ENCODE measurements at regions not wholly inside any gene's neighbourhood (a gene's known extent, or its start where the extent isn't known, plus 50 kb on each side); places are given as distances from the start of the nearest gene placed in this dataset. TPM values are rescaled to one million over a fixed set of nuclear protein-coding genes. Genes with fewer than 3 reads are reported as not detected.
"Not testable (repeated sequence)": the region's sequence is repeated elsewhere in the genome, so short reads cannot be mapped to it uniquely, and the experiment has no call there.

DNA sequence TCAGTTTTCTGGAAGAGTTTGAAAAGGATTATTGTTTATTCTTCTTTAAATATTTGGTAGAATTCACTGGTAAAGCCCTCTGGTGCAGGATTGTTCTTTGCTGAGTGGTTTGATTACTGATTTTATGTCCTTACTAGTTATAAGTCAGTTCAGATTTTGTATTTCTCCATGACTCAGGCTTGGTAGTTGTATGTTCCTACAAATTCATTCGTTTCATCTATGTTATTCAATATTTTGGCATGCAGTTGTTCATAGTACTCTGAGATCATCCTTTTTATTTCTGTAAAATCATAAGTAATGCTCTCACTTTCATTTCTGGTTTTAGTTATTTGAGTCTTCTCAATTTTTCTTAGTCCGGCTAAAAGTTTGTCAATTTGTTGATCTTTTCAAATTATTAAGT is 58.1 kb upstream of the CRYM start:
- TF ChIP-seq, protein P1, sequence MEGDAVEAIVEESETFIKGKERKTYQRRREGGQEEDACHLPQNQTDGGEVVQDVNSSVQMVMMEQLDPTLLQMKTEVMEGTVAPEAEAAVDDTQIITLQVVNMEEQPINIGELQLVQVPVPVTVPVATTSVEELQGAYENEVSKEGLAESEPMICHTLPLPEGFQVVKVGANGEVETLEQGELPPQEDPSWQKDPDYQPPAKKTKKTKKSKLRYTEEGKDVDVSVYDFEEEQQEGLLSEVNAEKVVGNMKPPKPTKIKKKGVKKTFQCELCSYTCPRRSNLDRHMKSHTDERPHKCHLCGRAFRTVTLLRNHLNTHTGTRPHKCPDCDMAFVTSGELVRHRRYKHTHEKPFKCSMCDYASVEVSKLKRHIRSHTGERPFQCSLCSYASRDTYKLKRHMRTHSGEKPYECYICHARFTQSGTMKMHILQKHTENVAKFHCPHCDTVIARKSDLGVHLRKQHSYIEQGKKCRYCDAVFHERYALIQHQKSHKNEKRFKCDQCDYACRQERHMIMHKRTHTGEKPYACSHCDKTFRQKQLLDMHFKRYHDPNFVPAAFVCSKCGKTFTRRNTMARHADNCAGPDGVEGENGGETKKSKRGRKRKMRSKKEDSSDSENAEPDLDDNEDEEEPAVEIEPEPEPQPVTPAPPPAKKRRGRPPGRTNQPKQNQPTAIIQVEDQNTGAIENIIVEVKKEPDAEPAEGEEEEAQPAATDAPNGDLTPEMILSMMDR (IDR thresholded peaks at IDR 0.05; ENCODE audit: extremely low read depth, low read depth, low read length), result no peak
- Histone ChIP-seq H4K20me1 (ENCODE audit: insufficient read depth, low read length) (no peaks in the 10 kb centered on the region), H3K36me3 (ENCODE audit: insufficient read depth, low read length) (no peaks in the 10 kb centered on the region), H2AFZ (ENCODE audit: low read length) (no peak overlapping the region), H3K4me2 (ENCODE audit: insufficient read depth, low read length) (no peak overlapping the region), H3K79me2 (ENCODE audit: insufficient read depth, low read length) (no peaks in the 10 kb centered on the region), H3K4me1 (ENCODE audit: insufficient read depth, low read length) (peaks cover 9% of the 10 kb centered on the region), H3K4me3 (ENCODE audit: insufficient read depth, low read length) (no peak overlapping the region), H3K9me3 (ENCODE audit: low read depth, low read length) (no peaks in the 10 kb centered on the region), H3K27me3 (ENCODE audit: insufficient read depth, low read length) (no peaks in the 10 kb centered on the region), H3K27ac (ENCODE audit: low read depth, low read length) (no peak overlapping the region)
- DNase-seq (ENCODE audit: insufficient read length, low spot score, missing footprints), result peak; percentile 62

DNA sequence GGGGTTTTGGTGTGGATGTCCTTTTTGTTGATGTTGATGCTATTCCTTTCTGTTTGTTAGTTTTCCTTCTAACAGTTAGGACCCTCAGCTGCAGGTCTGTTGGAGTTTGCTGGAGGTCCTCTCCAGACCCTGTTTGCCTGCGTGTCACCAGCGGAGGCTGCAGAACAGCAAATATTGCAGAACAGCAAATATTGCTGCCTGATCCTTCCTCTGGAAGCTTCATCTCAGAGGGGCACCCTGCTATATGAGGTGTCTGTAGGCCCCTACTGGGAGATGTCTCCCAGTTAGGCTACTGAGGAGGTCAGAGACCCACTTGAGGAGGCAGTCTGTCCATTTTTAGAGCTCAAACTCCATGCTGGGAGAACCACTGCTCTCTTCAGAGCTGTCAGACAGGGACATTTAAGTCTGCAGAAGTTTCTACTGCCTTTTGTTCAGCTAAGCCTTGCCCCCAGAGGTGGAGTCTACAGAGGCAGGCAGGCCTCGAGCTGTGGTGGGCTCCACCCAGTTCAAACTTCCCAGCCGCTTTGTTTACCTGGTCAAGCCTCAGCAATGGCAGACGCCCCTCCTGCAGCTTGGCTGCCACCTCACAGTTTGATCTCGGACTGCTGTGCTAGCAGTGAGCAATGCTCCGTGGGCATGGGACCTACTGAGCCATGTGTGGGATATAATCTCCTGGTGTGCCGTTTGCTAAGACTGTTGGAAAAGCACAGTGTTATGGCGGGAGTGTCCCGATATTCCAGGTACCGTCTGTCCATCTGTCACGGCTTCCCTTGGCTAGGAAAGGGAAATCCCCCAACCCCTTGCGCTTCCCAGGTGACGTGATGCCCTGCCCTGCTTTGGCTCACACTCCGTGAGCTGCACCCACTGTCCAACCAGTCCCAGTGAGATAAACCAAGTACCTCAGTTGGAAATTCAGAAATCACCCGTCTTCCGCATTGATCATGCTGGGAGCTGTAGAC is 56.4 kb upstream of the CRYM start:
- not testable (repeated sequence) for DNase-seq (ENCODE audit: insufficient read length, low spot score, missing footprints); H3K4me2 ChIP-seq (ENCODE audit: insufficient read depth, low read length); H3K9me3 ChIP-seq (ENCODE audit: low read depth, low read length); H3K27ac ChIP-seq (ENCODE audit: low read depth, low read length); H3K4me3 ChIP-seq (ENCODE audit: insufficient read depth, low read length); H3K27me3 ChIP-seq (ENCODE audit: insufficient read depth, low read length); H3K36me3 ChIP-seq (ENCODE audit: insufficient read depth, low read length); H3K4me1 ChIP-seq (ENCODE audit: insufficient read depth, low read length); H4K20me1 ChIP-seq (ENCODE audit: insufficient read depth, low read length); H3K79me2 ChIP-seq (ENCODE audit: insufficient read depth, low read length); H2AFZ ChIP-seq (ENCODE audit: low read length)

DNA sequence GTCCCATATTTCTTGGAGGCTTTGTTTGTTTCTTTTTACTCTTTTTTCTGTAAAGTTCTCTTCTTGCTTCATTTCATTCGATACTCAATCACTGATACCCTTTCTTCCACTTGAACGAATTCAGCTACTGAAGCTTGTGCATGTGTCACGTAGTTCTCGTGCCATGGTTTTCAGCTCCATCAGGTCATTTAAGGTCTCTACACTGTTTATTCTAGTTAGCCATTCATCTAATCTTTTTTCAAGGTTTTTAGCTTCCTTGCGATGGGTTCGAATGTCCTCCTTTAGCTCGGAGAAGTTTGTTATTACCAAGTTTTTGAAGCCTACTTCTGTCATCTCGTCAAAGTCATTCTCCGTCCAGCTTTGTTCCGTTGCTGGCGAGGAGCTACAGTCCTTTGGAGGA is 55.6 kb upstream of the CRYM start:
- H2AFZ ChIP-seq (ENCODE audit: low read length); H3K36me3 ChIP-seq (ENCODE audit: insufficient read depth, low read length); H3K4me3 ChIP-seq (ENCODE audit: insufficient read depth, low read length); H4K20me1 ChIP-seq (ENCODE audit: insufficient read depth, low read length); H3K27me3 ChIP-seq (ENCODE audit: insufficient read depth, low read length); H3K4me2 ChIP-seq (ENCODE audit: insufficient read depth, low read length); DNase-seq (ENCODE audit: insufficient read length, low spot score, missing footprints); H3K4me1 ChIP-seq (ENCODE audit: insufficient read depth, low read length); H3K9me3 ChIP-seq (ENCODE audit: low read depth, low read length); H3K27ac ChIP-seq (ENCODE audit: low read depth, low read length); H3K79me2 ChIP-seq (ENCODE audit: insufficient read depth, low read length): not testable (repeated sequence)

Small RNAs in the stretch of these regions (small RNA-seq; reads per million reads assigned to genes)
- not detected for gene AC008740.2

Measured in osteoblast (primary cell).